ENCODE measurements at regions not wholly inside any gene's neighbourhood (a gene's known extent, or its start where the extent isn't known, plus 50 kb on each side); places are given as distances from the start of the nearest gene placed in this dataset.

GRCh38 chr6:40074306-40075055, 140.2 kb upstream of the MOCS1 start:
- no peaks in the 10 kb centered on the region for H4K20me1 ChIP-seq (ENCODE audit: insufficient read depth, low read length)
- Mint-ChIP-seq H3K9me3 (ENCODE audit: unreplicated experiment) (no peaks in the 10 kb centered on the region), H3K4me3 (ENCODE audit: unreplicated experiment) (no peak overlapping the region), H3K27ac (ENCODE audit: unreplicated experiment) (no peak overlapping the region), H3K36me3 (ENCODE audit: low read depth, unreplicated experiment) (no peaks in the 10 kb centered on the region), H3K4me1 (ENCODE audit: low read depth, unreplicated experiment) (no peaks in the 10 kb centered on the region), H3K27me3 (ENCODE audit: low read depth, unreplicated experiment) (peaks cover 25% of the 10 kb centered on the region)
- no peak overlapping the region for H3K4me2 ChIP-seq (ENCODE audit: low read length)
- TF ChIP-seq EZH2 (IDR thresholded peaks at IDR 0.05; ENCODE audit: insufficient read depth, low read length), result no peak
- no peak for TF ChIP-seq CTCF (IDR thresholded peaks at IDR 0.05; ENCODE audit: insufficient read depth, low read depth, low read length)
- H3K79me2 ChIP-seq (ENCODE audit: insufficient read depth, low read length), result no peaks in the 10 kb centered on the region
- H3K4me3 ChIP-seq (ENCODE audit: insufficient read depth, low read depth, low read length), result no peak overlapping the region
- H3K27ac ChIP-seq (ENCODE audit: low read depth, low read length), result no peak overlapping the region
- H3K27me3 ChIP-seq (ENCODE audit: insufficient read depth, low read length), result no peaks in the 10 kb centered on the region
- peaks cover 3% of the 10 kb centered on the region for H3K9me3 ChIP-seq (ENCODE audit: insufficient read depth, low read depth, low read length)
- no peak overlapping the region for H3K9ac ChIP-seq (ENCODE audit: low read length)
- no peaks in the 10 kb centered on the region for H3K4me1 ChIP-seq (ENCODE audit: insufficient read depth, low read length)
- no peaks in the 10 kb centered on the region for H3K36me3 ChIP-seq (ENCODE audit: insufficient read depth, low read length)
- DNase-seq (ENCODE audit: low read depth), result no peak
- H2AFZ ChIP-seq (ENCODE audit: low read depth, low read length), result no peak overlapping the region
- FAIRE-seq, result no peak

GRCh38 chr6:40066372-40066771, 132.1 kb upstream of the MOCS1 start:
- peaks cover 2% of the 10 kb centered on the region for H3K36me3 Mint-ChIP-seq (ENCODE audit: low read depth, unreplicated experiment)

More at GRCh38 chr6:40066372-40066771, 132.1 kb upstream of the MOCS1 start:
- H3K4me3 ChIP-seq (ENCODE audit: insufficient read depth, low read depth, low read length), result no peak overlapping the region
- H3K27me3 ChIP-seq (ENCODE audit: insufficient read depth, low read length), result no peaks in the 10 kb centered on the region
- FAIRE-seq (no peak), DNase-seq (ENCODE audit: low read depth) (no peak)
- TF ChIP-seq CTCF (IDR thresholded peaks at IDR 0.05; ENCODE audit: insufficient read depth, low read depth, low read length) (no peak), EZH2 (IDR thresholded peaks at IDR 0.05; ENCODE audit: insufficient read depth, low read length) (no peak)
- H3K9ac ChIP-seq (ENCODE audit: low read length), result no peak overlapping the region
- no peaks in the 10 kb centered on the region for H3K9me3 Mint-ChIP-seq (ENCODE audit: unreplicated experiment)
- H3K4me2 ChIP-seq (ENCODE audit: low read length), result no peak overlapping the region
- H3K27ac Mint-ChIP-seq (ENCODE audit: unreplicated experiment), result no peak overlapping the region
- H3K79me2 ChIP-seq (ENCODE audit: insufficient read depth, low read length), result no peaks in the 10 kb centered on the region
- no peak overlapping the region for H3K4me3 Mint-ChIP-seq (ENCODE audit: unreplicated experiment)
- no peaks in the 10 kb centered on the region for H4K20me1 ChIP-seq (ENCODE audit: insufficient read depth, low read length)
- H3K4me1 ChIP-seq (ENCODE audit: insufficient read depth, low read length), result no peaks in the 10 kb centered on the region
- peaks cover 3% of the 10 kb centered on the region for H3K4me1 Mint-ChIP-seq (ENCODE audit: low read depth, unreplicated experiment)
- no peak overlapping the region for H2AFZ ChIP-seq (ENCODE audit: low read depth, low read length)
- no peaks in the 10 kb centered on the region for H3K9me3 ChIP-seq (ENCODE audit: insufficient read depth, low read depth, low read length)
- no peaks in the 10 kb centered on the region for H3K36me3 ChIP-seq (ENCODE audit: insufficient read depth, low read length)
- no peak overlapping the region for H3K27ac ChIP-seq (ENCODE audit: low read depth, low read length)
- peaks cover 2% of the 10 kb centered on the region for H3K27me3 Mint-ChIP-seq (ENCODE audit: low read depth, unreplicated experiment)

Data from astrocyte (in vitro differentiated cells and primary cell).